Common myeloid progenitor, CD34-positive (primary cell): ENCODE measurements at regions not wholly inside any gene's neighbourhood (a gene's known extent, or its start where the extent isn't known, plus 50 kb on each side); places are given as distances from the start of the nearest gene placed in this dataset.

Experiments
- CTCF ChIA-PET: fragments of 350-600 bp; sonication (Branson Sonifier 250); formaldehyde crosslinking; loops from one replicate; lab custom pipeline; 2021; ENCODE audit warnings: antibody characterized with exemption; lab: Charles Lee
- POLR2A ChIA-PET: fragments of 350-600 bp; sonication (Branson Sonifier 250); formaldehyde crosslinking; loops from one replicate; lab custom pipeline; 2021; ENCODE audit warnings: antibody characterized with exemption; lab: Charles Lee
- DNase-seq, 3 donors: peaks; one replicate each; pipeline versions ENCODE4 v3.0.0 to v3.0.0-alpha.2; 2013
- H3K27ac ChIP-seq, 2 experiments: 1 replicate in 1 of 2; 2 replicates in 1 of 2; pipeline ENCODE4 v1.7.0; 2013; ENCODE audit warnings: inconsistent platforms in 2 of 2, low read length in 2 of 2, mild to moderate bottlenecking in 2 of 2, low read depth in 1 of 2, moderate library complexity in 1 of 2; ENCODE audit not compliant: severe bottlenecking in 2 of 2, insufficient read depth in 1 of 2, poor library complexity in 1 of 2
- H3K27me3 ChIP-seq, 5 experiments: replicated peaks in 2 of 5; 1 replicate in 3 of 5; 2 replicates in 2 of 5; pipeline versions ENCODE4 v1.6.1 to v1.7.0; 2013; ENCODE audit warnings: low read length in 4 of 5, mild to moderate bottlenecking in 2 of 5, moderate library complexity in 2 of 5, inconsistent platforms in 1 of 5; ENCODE audit not compliant: insufficient read depth in 5 of 5, control insufficient read depth in 4 of 5
- H3K36me3 ChIP-seq, 4 experiments: 1 replicate in 2 of 4; 2 replicates in 2 of 4; pipeline versions ENCODE4 v1.6.1 to v1.7.0; 2013; ENCODE audit warnings: low read length in 3 of 4, control low read depth in 1 of 4, mild to moderate bottlenecking in 1 of 4; ENCODE audit not compliant: control insufficient read depth in 4 of 4, insufficient read depth in 4 of 4
- H3K4me1 ChIP-seq, 4 experiments: 1 replicate in 3 of 4; 2 replicates in 1 of 4; pipeline versions ENCODE4 v1.6.1 to v1.7.1; 2013; ENCODE audit warnings: low read length in 3 of 4, mild to moderate bottlenecking in 3 of 4, control low read depth in 1 of 4, inconsistent platforms in 1 of 4, moderate library complexity in 1 of 4; ENCODE audit not compliant: control insufficient read depth in 4 of 4, insufficient read depth in 4 of 4; ENCODE audit errors: control extremely low read depth in 1 of 4
- H3K4me3 ChIP-seq, 7 experiments: 1 replicate in 4 of 7; 2 replicates in 3 of 7; pipeline versions ENCODE4 v1.5.1 to v1.7.0; 2013; ENCODE audit warnings: mild to moderate bottlenecking in 7 of 7, low read length in 6 of 7, moderate library complexity in 6 of 7, inconsistent platforms in 2 of 7, low read depth in 2 of 7, control low read depth in 1 of 7; ENCODE audit not compliant: insufficient read depth in 4 of 7, control insufficient read depth in 1 of 7; ENCODE audit errors: extremely low read depth in 1 of 7
- H3K9me3 ChIP-seq, 5 experiments: 1 replicate in 4 of 5; 2 replicates in 1 of 5; pipeline versions ENCODE4 v1.6.1 to v1.7.1; 2013; ENCODE audit warnings: low read length in 4 of 5, mild to moderate bottlenecking in 2 of 5, inconsistent platforms in 1 of 5, low read depth in 1 of 5, moderate library complexity in 1 of 5; ENCODE audit not compliant: control insufficient read depth in 4 of 5, insufficient read depth in 2 of 5; ENCODE audit errors: control extremely low read depth in 1 of 5
- WGBS: methylation state at CpG from one replicate; pipeline ENCODE4 v1.1.5; 2013; ENCODE audit not compliant: insufficient coverage; 5-methylcytosine and 5-hydroxymethylcytosine counted together

- Histone ChIP-seq H3K4me1 (peaks cover 0 to 10% (median 0%) of the 10 kb centered on the region in 4 experiments), H3K27ac (no peak overlapping the region), H3K27me3 (peaks cover 0 to 3% (median 0%) of the 10 kb centered on the region in 5 experiments), H3K4me3 (no peak overlapping the region), H3K9me3 (peaks cover 0 to 8% (median 6%) of the 10 kb centered on the region in 5 experiments), H3K36me3 (no peaks in the 10 kb centered on the region)
- ChIA-PET POLR2A (no interaction called here), CTCF (interaction anchor here (1.0 to 8.5 kb wide), 18 partner anchors 10 to 325 kb away, joined by 3 to 91 read pairs (median 5); no protein-coding TSS in a partner anchor)
- no peak for DNase-seq
- WGBS: 75% methylated on average over 1 of the region's 2 CpGs
Observed at GRCh38 chr5:15002791-15003190, 131.2 kb upstream of the ANKH start.

- CTCF ChIA-PET: interaction anchor here (0.8 to 8.5 kb wide), 12 partner anchors 9 to 317 kb away, joined by 3 to 91 read pairs (median 10); no protein-coding TSS in a partner anchor
- WGBS: 97% methylated on average over 10 of the region's 10 CpGs
- POLR2A ChIA-PET: no interaction called here
- H3K27ac ChIP-seq: no peak overlapping the region
- peaks cover 0 to 3% (median 0%) of the 10 kb centered on the region in 5 experiments for H3K27me3 ChIP-seq
- no peak for DNase-seq
- H3K4me3 ChIP-seq: no peak overlapping the region
- peaks cover 0 to 10% (median 0%) of the 10 kb centered on the region in 4 experiments for H3K4me1 ChIP-seq
- peaks cover 3 to 12% (median 6%) of the 10 kb centered on the region in 5 experiments for H3K9me3 ChIP-seq
- H3K36me3 ChIP-seq: no peaks in the 10 kb centered on the region
Observed at GRCh38 chr5:15002173-15002572, 130.6 kb upstream of the ANKH start.

GRCh38 chr5:15001517-15001916, 129.9 kb upstream of the ANKH start:
- WGBS: no CpG with 5 or more reads among the region's 2 CpGs
- CTCF ChIA-PET: interaction anchor here (0.8 to 8.5 kb wide), 8 partner anchors 12 to 316 kb away, joined by 4 to 91 read pairs (median 16); no protein-coding TSS in a partner anchor
- no peak for DNase-seq
- Histone ChIP-seq H3K4me3 (no peak overlapping the region), H3K27ac (no peak overlapping the region), H3K36me3 (no peaks in the 10 kb centered on the region), H3K27me3 (peaks cover 0 to 3% (median 0%) of the 10 kb centered on the region in 5 experiments), H3K9me3 (peaks cover 3 to 12% (median 6%) of the 10 kb centered on the region in 5 experiments), H3K4me1 (peaks cover 0 to 10% (median 0%) of the 10 kb centered on the region in 4 experiments)
- POLR2A ChIA-PET: no interaction called here

GRCh38 chr5:14998491-14998890, 126.9 kb upstream of the ANKH start:
- CTCF ChIA-PET: interaction anchor here (8.5 kb wide), 1 partner anchor 49 kb away, joined by 91 read pairs; no protein-coding TSS in a partner anchor
- WGBS: 66% methylated on average over 3 of the region's 3 CpGs
- peaks cover 0 to 10% (median 1%) of the 10 kb centered on the region in 4 experiments for H3K4me1 ChIP-seq

GRCh38 chr5:14996997-14997396, 125.4 kb upstream of the ANKH start:
- no peaks in the 10 kb centered on the region for H3K36me3 ChIP-seq
- no peak overlapping the region for H3K4me3 ChIP-seq
- H3K27ac ChIP-seq: no peak overlapping the region
- peaks cover 3 to 12% (median 6%) of the 10 kb centered on the region in 5 experiments for H3K9me3 ChIP-seq
- DNase-seq: peak in 2 of 3 donors; percentile 17 to 39
- ChIA-PET POLR2A (no interaction called here), CTCF (interaction anchor here (1.3 kb wide), 1 partner anchor 11 kb away, joined by 4 read pairs; no protein-coding TSS in a partner anchor)
- 100% methylated on average over 2 of the region's 3 CpGs for WGBS
- H3K27me3 ChIP-seq: no peaks in the 10 kb centered on the region
- peaks cover 0 to 21% (median 6%) of the 10 kb centered on the region in 4 experiments for H3K4me1 ChIP-seq

More at GRCh38 chr5:14998491-14998890, 126.9 kb upstream of the ANKH start:
- Histone ChIP-seq H3K27ac (no peak overlapping the region), H3K27me3 (no peaks in the 10 kb centered on the region), H3K4me3 (no peak overlapping the region), H3K9me3 (peaks cover 3 to 12% (median 6%) of the 10 kb centered on the region in 5 experiments), H3K36me3 (no peaks in the 10 kb centered on the region)
- POLR2A ChIA-PET: no interaction called here
- peak in 1 of 3 donors; percentile 15 for DNase-seq

GRCh38 chr5:14995229-14995628, 123.7 kb upstream of the ANKH start:
- no peak for DNase-seq
- Histone ChIP-seq H3K27ac (no peak overlapping the region), H3K4me3 (no peak overlapping the region), H3K36me3 (no peaks in the 10 kb centered on the region), H3K9me3 (peaks cover 3 to 12% (median 6%) of the 10 kb centered on the region in 5 experiments), H3K27me3 (no peaks in the 10 kb centered on the region), H3K4me1 (peaks cover 0 to 15% (median 6%) of the 10 kb centered on the region in 4 experiments)
- WGBS: 90% methylated on average over 2 of the region's 4 CpGs
- CTCF ChIA-PET: interaction anchor here (1.2 to 1.8 kb wide), 4 partner anchors 9 to 268 kb away, joined by 3 to 5 read pairs (median 4); no protein-coding TSS in a partner anchor
- POLR2A ChIA-PET: no interaction called here
